GM12878 (cell line): ENCODE measurements at regions not wholly inside any gene's neighbourhood (a gene's known extent, or its start where the extent isn't known, plus 50 kb on each side); places are given as distances from the start of the nearest gene placed in this dataset.

Experiments used
- CHD2 ChIP-seq: IDR thresholded peaks from 2 replicates; pipeline ENCODE4 v1.6.1; 2011; ENCODE audit warnings: low read depth, low read length, improper control_type of control experiment, borderline replicate concordance
- CTCF ChIP-seq, 3 experiments: IDR thresholded peaks in 2 of 3; conservative IDR thresholded peaks in 1 of 3; 2 replicates each; pipeline ENCODE4 v1.5.1; 2011; ENCODE audit warnings: low read depth in 3 of 3, low read length in 3 of 3, mild to moderate bottlenecking in 3 of 3, control low read depth in 2 of 3, moderate library complexity in 2 of 3, inconsistent platforms in 1 of 3, mixed read lengths in 1 of 3; ENCODE audit not compliant: control insufficient read depth in 2 of 3, insufficient read depth in 1 of 3; ENCODE audit errors: extremely low read depth in 1 of 3
- EZH2 ChIP-seq: IDR thresholded peaks from 2 replicates; pipeline ENCODE4 v1.6.1; 2012; ENCODE audit warnings: low read depth, mild to moderate bottlenecking, control low read depth, inconsistent platforms, low read length, borderline replicate concordance; ENCODE audit not compliant: control insufficient read depth
- GABPA ChIP-seq: IDR thresholded peaks from 2 replicates; pipeline ENCODE4 v1.6.1; 2014; ENCODE audit warnings: antibody characterized with exemption, low read depth, mild to moderate bottlenecking, inconsistent platforms
- LARP7 ChIP-seq: fragments of 450-650 bp; IDR thresholded peaks from 2 replicates; pipeline ENCODE4 v1.6.1; 2017; ENCODE audit warnings: mild to moderate bottlenecking
- MAX ChIP-seq: IDR thresholded peaks from 2 replicates; pipeline ENCODE4 v1.6.1; 2012; ENCODE audit warnings: low read depth, low read length, improper control_type of control experiment
- POLR2A ChIP-seq: IDR thresholded peaks from 2 replicates; pipeline ENCODE4 v1.6.1; 2011; ENCODE audit warnings: low read depth, mild to moderate bottlenecking, low read length
- POLR2AphosphoS2 ChIP-seq: IDR thresholded peaks from 2 replicates; pipeline ENCODE4 v1.6.1; 2011; ENCODE audit warnings: low read depth, mild to moderate bottlenecking, low read length, improper control_type of control experiment, moderate library complexity
- RBBP5 ChIP-seq: fragments of 200-600 bp; sonication (generic); conservative IDR thresholded peaks from 2 replicates; pipeline ENCODE4 v1.6.1; 2016
- SUZ12 ChIP-seq: fragments of 200-600 bp; sonication (generic); IDR thresholded peaks from one replicate; pipeline ENCODE4 v1.6.1; 2018; ENCODE audit warnings: antibody characterized with exemption, mild to moderate bottlenecking; ENCODE audit not compliant: unreplicated experiment
- TAF1 ChIP-seq: IDR thresholded peaks from 2 replicates; pipeline ENCODE4 v1.6.1; 2011; ENCODE audit warnings: mild to moderate bottlenecking, low read depth, low read length, borderline replicate concordance
- USF1 ChIP-seq: IDR thresholded peaks from 2 replicates; pipeline ENCODE4 v1.6.1; 2011; ENCODE audit warnings: borderline replicate concordance, low read depth, mild to moderate bottlenecking, moderate library complexity, mixed read lengths, low read length; ENCODE audit not compliant: insufficient read depth; ENCODE audit errors: extremely low read length

- TF ChIP-seq POLR2A (no peak), TAF1 (no peak), EZH2 (no peak), CHD2 (no peak), CTCF (IDR thresholded peaks at IDR 0.05 in 2 of 3, conservative IDR thresholded peaks at IDR 0.05 in 1 of 3; ENCODE audit: control insufficient read depth in 2 of 3, extremely low read depth in 1 of 3, insufficient read depth in 1 of 3, low read depth in 3 of 3, low read length in 3 of 3) (no peak), POLR2AphosphoS2 (no peak), GABPA (no peak), SUZ12 (no peak), LARP7 (no peak), USF1 (no peak), RBBP5 (no peak), MAX (no peak)
Measured at GRCh38 chr11:95291946-95292345, 60.9 kb upstream of the SESN3 start.
